ENCODE measurements at regions not wholly inside any gene's neighbourhood (a gene's known extent, or its start where the extent isn't known, plus 50 kb on each side); places are given as distances from the start of the nearest gene placed in this dataset.

DNA sequence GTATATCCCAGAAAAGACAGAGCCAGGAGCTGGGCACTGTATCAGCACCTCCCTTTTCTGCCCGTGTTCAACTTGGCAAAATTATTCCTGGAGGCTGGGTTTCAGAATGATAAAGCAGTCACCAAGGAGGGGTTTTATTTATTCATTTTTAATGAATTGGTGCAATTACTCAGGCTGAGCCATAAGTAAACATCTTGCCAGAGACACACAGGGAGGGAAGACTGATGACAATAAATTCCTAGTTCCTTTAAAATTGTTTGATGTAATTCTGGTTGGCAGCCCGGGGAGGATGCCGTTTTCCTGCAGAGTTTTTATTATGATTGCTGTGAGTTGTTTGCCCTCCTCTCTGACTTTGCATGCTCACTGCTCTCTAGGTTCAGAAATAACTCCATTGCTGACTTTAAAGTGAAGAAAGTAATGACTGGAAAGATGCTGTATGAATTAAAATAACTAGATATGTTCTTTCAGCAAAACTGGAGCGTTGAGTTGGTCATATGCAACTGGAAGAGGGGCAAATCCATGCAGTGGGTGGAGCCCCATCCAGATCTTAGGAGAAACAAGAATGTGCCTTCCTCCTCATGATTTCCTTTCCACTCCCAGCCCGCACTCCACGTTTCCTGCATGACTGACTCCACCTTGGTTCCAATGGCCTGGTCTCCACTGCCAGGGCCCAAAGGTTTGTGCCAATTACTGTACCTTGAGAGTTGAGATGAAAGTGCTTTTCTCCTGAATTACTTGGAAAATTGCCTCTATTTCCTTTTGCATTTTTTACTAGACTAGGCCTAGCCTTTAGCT, 182.1 kb downstream of the RFC3 start:
- Mint-ChIP-seq H3K9me3 (no peaks in the 10 kb centered on the region), H3K4me3 (no peak overlapping the region), H3K36me3 (ENCODE audit: insufficient read depth) (no peaks in the 10 kb centered on the region), H3K27ac (no peak overlapping the region), H3K27me3 (no peaks in the 10 kb centered on the region), H3K4me1 (ENCODE audit: low read depth in 2 of 2) (no peaks in the 10 kb centered on the region)
- DNase-seq (no peak), ATAC-seq (replicated peaks) (no peak)

DNA sequence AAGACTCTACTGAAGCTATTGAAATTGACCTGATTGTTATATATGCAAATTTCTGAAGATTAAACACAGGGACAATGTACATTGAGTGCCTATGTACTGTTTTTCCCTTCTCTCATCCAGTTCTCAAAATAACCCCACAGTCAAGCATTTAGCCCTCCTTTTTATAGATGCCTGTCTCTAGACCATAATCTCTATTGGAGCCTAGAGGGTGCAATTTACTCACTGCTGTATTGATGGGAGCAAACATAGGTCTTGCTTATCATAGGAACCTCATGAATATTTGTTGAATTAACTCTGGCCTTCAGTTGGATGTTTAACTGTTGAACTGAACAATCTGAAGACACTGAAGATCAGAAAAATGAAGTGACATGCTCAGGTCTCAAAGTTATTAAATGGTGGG, 183.0 kb downstream of the RFC3 start:
- ATAC-seq (replicated peaks) (no peak), DNase-seq (no peak)
- Mint-ChIP-seq H3K4me3 (no peak overlapping the region), H3K36me3 (ENCODE audit: insufficient read depth) (no peaks in the 10 kb centered on the region), H3K9me3 (no peaks in the 10 kb centered on the region), H3K4me1 (ENCODE audit: low read depth in 2 of 2) (no peaks in the 10 kb centered on the region), H3K27me3 (no peaks in the 10 kb centered on the region), H3K27ac (no peak overlapping the region)

DNA sequence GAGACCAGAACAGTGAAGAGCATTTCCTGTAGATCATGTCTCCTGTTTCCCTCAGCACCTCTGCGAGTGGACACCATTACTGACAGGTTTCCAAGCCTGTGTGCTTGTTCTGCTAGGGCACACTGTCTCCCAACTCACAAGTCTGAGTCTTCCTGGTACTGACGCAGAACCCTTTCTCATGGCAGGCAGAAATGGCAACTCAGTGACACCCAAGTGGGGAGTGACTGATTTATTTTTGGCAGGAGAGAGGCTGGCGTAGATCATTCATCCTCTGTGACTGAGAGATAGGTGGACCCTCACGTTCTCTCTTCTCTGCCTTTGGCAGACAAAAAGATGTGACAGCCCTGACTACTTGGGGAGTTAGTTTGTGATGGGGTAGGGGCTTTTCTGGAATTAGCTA, 183.4 kb downstream of the RFC3 start:
- no peak for ATAC-seq (replicated peaks)
- no peaks in the 10 kb centered on the region for H3K36me3 Mint-ChIP-seq (ENCODE audit: insufficient read depth)
- H3K4me3 Mint-ChIP-seq: no peak overlapping the region
- no peak overlapping the region for H3K27ac Mint-ChIP-seq
- H3K27me3 Mint-ChIP-seq: no peaks in the 10 kb centered on the region
- H3K9me3 Mint-ChIP-seq: no peaks in the 10 kb centered on the region
- DNase-seq: no peak
- no peaks in the 10 kb centered on the region for H3K4me1 Mint-ChIP-seq (ENCODE audit: low read depth in 2 of 2)

DNA sequence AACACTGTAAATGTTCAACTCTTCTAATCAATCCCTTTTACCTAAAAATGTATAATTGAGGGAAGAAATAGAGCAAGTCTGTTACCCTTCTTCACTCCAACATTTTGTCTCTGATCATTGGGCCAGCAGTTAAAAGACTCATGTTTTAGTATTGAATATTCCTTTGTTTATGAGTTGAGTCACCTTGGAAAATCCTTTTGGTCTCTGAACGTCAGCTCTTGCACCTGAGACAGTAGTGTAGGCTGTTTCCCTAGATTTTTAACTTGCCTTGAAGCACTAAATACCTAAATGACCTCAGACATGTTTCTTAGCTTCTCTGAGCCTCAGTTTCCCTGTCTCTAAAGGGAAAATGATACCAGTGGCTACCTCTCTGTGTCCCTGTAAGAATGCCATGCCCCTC, 184.2 kb downstream of the RFC3 start:
- H3K27ac Mint-ChIP-seq: no peak overlapping the region
- no peak overlapping the region for H3K4me3 Mint-ChIP-seq
- ATAC-seq (replicated peaks) (no peak), DNase-seq (no peak)
- no peaks in the 10 kb centered on the region for H3K9me3 Mint-ChIP-seq
- no peaks in the 10 kb centered on the region for H3K36me3 Mint-ChIP-seq (ENCODE audit: insufficient read depth)
- H3K27me3 Mint-ChIP-seq: no peaks in the 10 kb centered on the region
- no peaks in the 10 kb centered on the region for H3K4me1 Mint-ChIP-seq (ENCODE audit: low read depth in 2 of 2)

DNA sequence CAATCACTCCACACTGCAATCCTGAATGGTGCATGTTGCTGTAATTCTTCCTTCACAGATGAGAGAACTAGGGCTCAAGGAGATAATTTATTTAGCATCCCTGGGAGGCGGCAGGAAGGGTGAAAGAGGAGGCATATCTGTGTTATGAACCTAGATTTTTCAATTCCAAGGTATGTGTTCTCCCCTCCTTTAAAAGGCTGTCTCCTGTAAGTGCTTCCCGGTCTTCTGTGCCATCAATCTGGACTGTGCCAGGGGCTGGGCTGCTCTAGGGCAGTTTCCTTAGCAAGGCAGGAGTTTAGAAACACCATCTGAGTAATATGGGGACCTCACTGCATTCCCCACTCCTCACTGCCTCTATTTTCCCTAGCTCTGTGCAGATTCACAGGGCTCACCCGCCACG, 185.0 kb downstream of the RFC3 start:
- Mint-ChIP-seq H3K27me3 (no peaks in the 10 kb centered on the region), H3K36me3 (ENCODE audit: insufficient read depth) (no peaks in the 10 kb centered on the region), H3K4me1 (ENCODE audit: low read depth in 2 of 2) (no peaks in the 10 kb centered on the region), H3K4me3 (no peak overlapping the region), H3K9me3 (no peaks in the 10 kb centered on the region), H3K27ac (no peak overlapping the region)
- ATAC-seq (replicated peaks) (no peak), DNase-seq (no peak)

DNA sequence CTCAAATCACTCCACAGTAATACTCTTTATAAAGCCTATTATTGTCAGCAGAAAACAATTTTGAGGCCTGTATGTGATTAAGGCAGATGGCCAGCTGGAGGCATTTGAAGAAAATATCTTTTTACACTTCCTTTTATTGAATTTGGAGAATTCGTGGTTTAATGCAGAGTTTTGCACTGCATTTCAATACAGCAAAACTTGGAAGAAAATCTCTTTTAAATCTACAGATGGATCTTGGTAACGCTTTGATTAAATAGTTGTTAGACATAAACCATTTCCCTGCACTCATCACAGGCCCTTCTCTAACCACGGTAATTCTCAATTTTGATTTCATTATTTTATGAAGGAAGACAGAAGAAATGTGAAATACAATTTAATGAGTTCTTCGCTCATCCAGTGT, 185.7 kb downstream of the RFC3 start:
- Mint-ChIP-seq H3K9me3 (no peaks in the 10 kb centered on the region), H3K27ac (no peak overlapping the region), H3K4me1 (ENCODE audit: low read depth in 2 of 2) (no peaks in the 10 kb centered on the region), H3K4me3 (no peak overlapping the region), H3K36me3 (ENCODE audit: insufficient read depth) (no peaks in the 10 kb centered on the region), H3K27me3 (no peaks in the 10 kb centered on the region)
- no peak for ATAC-seq (replicated peaks)
- DNase-seq: no peak

DNA sequence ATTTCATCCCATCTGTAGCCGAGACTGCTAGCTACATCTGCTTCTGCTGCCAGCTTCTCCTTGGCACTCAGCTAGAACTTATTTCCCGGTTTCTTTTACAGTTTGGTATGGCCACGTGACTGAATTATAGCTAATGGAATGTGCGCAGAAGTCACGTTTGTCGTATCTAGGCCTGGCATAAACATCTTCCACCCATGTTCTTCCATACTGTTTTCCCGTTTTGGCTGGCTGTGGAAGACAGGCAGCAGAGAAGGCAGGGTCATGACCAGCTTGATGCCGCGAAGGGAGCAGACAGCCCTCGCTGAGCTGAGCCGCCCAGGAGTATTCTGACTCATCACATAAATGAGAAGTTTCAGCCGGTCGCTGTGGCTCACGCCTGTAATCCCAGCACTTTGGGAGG, 186.7 kb downstream of the RFC3 start:
- H3K9me3 Mint-ChIP-seq: no peaks in the 10 kb centered on the region
- H3K4me1 Mint-ChIP-seq (ENCODE audit: low read depth in 2 of 2): no peaks in the 10 kb centered on the region
- ATAC-seq (replicated peaks) (no peak), DNase-seq (no peak)
- H3K27ac Mint-ChIP-seq: no peak overlapping the region
- no peak overlapping the region for H3K4me3 Mint-ChIP-seq
- no peaks in the 10 kb centered on the region for H3K27me3 Mint-ChIP-seq
- no peaks in the 10 kb centered on the region for H3K36me3 Mint-ChIP-seq (ENCODE audit: insufficient read depth)

DNA sequence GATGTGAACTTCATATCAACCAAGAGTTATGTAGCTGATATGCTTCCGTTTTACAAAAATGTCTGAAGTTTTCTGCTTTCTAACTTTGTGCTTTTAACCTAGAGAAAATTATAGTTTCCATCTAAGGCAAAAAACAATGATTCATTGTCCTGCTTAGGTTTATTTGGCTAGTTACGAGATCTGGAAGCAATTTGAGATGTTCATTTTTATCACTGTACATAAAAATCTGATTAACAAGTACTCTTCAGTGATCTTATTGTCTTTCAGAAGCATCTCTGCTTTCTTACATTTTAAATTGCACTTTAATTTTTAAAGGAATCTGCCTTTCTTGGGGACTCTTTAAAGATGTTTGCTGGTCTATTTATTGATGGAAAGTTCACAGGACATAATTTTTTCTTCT, 188.1 kb downstream of the RFC3 start:
- Mint-ChIP-seq H3K27me3 (no peaks in the 10 kb centered on the region), H3K9me3 (no peaks in the 10 kb centered on the region), H3K36me3 (ENCODE audit: insufficient read depth) (no peaks in the 10 kb centered on the region), H3K4me1 (ENCODE audit: low read depth in 2 of 2) (no peaks in the 10 kb centered on the region), H3K27ac (no peak overlapping the region), H3K4me3 (no peak overlapping the region)
- no peak for DNase-seq
- no peak for ATAC-seq (replicated peaks)

DNA sequence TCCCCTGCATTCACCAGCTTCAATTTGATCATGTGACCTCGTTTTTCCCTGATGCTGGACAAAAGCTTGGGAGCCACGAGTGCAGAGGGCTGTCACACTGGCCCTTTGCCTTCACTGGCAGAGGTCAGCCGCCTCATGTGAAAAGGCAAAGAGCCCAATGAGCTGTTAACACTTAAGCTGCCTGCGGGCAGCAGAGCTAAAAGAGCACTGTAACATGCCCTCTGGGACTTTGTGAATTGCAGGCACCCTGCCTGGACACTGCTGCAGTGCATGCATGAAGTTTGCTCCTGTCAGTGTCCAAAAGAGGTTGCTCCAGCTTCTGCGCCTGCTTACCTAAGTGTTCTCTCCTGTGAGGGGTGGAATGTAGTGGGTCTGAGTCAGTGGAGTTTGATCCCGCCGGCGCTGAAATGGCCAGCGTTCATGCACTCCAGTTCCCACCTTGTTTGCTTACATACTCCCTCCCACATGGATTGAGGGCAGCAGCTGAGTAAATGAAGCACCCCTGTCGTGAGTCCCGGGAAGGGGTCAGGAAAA, 193.7 kb downstream of the RFC3 start:
- no peak for DNase-seq
- H3K27me3 Mint-ChIP-seq: no peaks in the 10 kb centered on the region
- ATAC-seq (replicated peaks): no peak
- no peak overlapping the region for H3K27ac Mint-ChIP-seq
- H3K36me3 Mint-ChIP-seq (ENCODE audit: insufficient read depth): no peaks in the 10 kb centered on the region
- no peaks in the 10 kb centered on the region for H3K9me3 Mint-ChIP-seq
- no peaks in the 10 kb centered on the region for H3K4me1 Mint-ChIP-seq (ENCODE audit: low read depth in 2 of 2)
- H3K4me3 Mint-ChIP-seq: no peak overlapping the region

DNA sequence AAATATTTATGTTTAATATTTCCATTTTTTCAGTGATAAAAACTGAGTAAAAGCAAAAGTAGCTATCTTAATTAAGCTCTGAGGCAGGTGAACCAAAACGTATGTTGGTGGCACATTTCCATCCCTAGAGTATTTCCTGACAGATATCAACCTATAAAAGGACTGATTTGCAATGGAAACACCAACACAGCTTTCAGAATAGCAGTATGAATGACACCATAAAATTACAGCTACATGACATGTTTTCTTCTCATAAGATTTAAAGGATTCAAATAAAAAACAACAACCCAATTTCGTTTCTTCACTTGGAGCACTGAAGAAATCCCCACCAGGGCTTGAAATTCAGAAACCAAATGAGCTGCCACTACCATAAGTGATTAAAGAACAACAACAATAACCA, 194.4 kb downstream of the RFC3 start:
- no peaks in the 10 kb centered on the region for H3K4me1 Mint-ChIP-seq (ENCODE audit: low read depth in 2 of 2)
- no peaks in the 10 kb centered on the region for H3K9me3 Mint-ChIP-seq
- DNase-seq (no peak), ATAC-seq (replicated peaks) (no peak)
- H3K36me3 Mint-ChIP-seq (ENCODE audit: insufficient read depth): no peaks in the 10 kb centered on the region
- H3K27me3 Mint-ChIP-seq: no peaks in the 10 kb centered on the region
- H3K27ac Mint-ChIP-seq: no peak overlapping the region
- H3K4me3 Mint-ChIP-seq: no peak overlapping the region

DNA sequence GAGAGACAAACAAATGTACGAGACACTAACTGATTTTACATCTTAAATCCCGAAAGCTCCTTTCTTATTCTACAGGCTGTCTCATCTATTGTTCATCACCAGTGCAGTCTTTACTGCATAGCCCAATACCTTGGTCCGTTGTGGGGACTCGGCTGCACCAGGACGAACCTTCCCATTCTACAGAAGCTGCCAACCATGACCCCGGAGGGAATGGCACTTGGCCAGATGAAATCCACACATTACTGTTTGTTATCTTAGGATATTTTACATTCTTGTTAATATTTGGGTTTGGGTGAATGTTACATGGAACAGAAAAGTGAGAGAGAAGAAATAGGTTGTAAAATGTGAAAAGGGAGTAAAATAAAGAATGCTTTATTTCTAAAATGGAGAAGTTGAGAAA, 195.1 kb downstream of the RFC3 start:
- DNase-seq: no peak
- H3K27ac Mint-ChIP-seq: no peak overlapping the region
- H3K4me3 Mint-ChIP-seq: no peak overlapping the region
- no peaks in the 10 kb centered on the region for H3K9me3 Mint-ChIP-seq
- no peaks in the 10 kb centered on the region for H3K27me3 Mint-ChIP-seq
- no peaks in the 10 kb centered on the region for H3K36me3 Mint-ChIP-seq (ENCODE audit: insufficient read depth)
- no peaks in the 10 kb centered on the region for H3K4me1 Mint-ChIP-seq (ENCODE audit: low read depth in 2 of 2)
- no peak for ATAC-seq (replicated peaks)

DNA sequence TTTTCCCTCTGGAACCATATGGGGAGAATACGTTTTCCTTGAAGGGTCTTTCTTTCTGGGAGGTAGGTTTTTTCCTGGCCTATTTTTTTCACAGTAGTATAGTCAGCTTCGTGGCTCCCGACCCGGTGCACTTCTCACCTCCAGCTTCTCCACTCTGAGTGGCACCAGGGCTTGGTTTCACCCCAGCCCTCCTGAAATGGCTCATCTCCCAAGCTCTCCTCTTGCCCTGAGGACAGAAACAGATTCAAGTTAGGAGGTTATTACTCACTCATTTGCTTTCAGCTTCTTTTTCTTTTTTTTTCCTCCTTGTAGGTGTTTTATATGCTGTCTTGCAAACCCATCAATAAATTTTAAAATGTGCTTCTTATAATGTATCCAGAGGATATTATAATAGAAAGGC, 199.3 kb downstream of the RFC3 start:
- ATAC-seq (replicated peaks): no peak
- no peak for DNase-seq
- Mint-ChIP-seq H3K36me3 (ENCODE audit: insufficient read depth) (no peaks in the 10 kb centered on the region), H3K9me3 (peaks cover 7 to 10% of the 10 kb centered on the region in 2 donors), H3K27ac (no peak overlapping the region), H3K4me3 (no peak overlapping the region), H3K27me3 (no peaks in the 10 kb centered on the region), H3K4me1 (ENCODE audit: low read depth in 2 of 2) (no peaks in the 10 kb centered on the region)

DNA sequence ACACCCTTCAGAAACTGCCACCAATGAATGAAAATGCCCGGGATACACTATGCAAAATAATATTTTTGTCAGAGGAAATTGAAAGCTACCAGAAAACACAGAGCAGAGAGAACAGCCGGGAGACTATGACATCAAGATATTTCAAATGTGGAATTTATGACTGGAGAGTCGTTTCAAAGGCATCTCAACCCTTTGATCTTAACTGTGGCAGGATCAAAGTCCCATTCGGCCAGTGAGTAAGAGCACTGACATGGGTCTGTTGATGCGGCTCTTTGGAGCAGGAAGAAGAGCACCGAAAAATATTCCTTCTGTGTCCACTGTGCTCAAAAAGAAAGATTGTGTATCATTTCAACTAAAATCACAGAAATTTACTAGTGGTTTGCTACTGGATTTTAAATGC, 201.9 kb downstream of the RFC3 start:
- Mint-ChIP-seq H3K27ac (no peak overlapping the region), H3K27me3 (no peaks in the 10 kb centered on the region), H3K9me3 (peaks cover 7 to 10% of the 10 kb centered on the region in 2 donors), H3K4me1 (ENCODE audit: low read depth in 2 of 2) (no peaks in the 10 kb centered on the region), H3K36me3 (ENCODE audit: insufficient read depth) (no peaks in the 10 kb centered on the region), H3K4me3 (no peak overlapping the region)
- DNase-seq: no peak
- ATAC-seq (replicated peaks): no peak

DNA sequence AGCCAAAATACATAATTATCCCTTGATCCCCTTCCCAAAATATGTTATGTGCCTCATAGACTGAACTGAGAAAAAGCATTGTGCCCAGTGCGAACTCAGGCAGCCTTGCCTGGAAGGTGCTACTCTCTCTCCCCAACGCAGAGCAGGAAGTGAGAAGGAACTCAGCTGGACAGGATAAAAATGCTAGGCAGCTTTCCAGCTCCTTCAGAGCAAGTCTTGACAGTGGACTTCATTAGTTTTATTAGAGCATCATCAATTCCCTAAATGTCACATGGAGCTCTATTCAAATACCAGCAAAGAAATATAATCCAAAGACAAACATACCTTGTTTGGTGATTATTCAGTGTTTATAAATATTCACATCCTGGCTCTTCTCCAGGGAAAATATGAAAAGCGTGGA, 202.4 kb downstream of the RFC3 start:
- Mint-ChIP-seq H3K4me1 (ENCODE audit: low read depth in 2 of 2) (no peaks in the 10 kb centered on the region), H3K4me3 (no peak overlapping the region), H3K9me3 (peaks cover 7 to 10% of the 10 kb centered on the region in 2 donors), H3K27me3 (no peaks in the 10 kb centered on the region), H3K27ac (no peak overlapping the region), H3K36me3 (ENCODE audit: insufficient read depth) (no peaks in the 10 kb centered on the region)
- DNase-seq (no peak), ATAC-seq (replicated peaks) (no peak)

Measured in effector memory CD8-positive, alpha-beta T cell (primary cell).